ENCODE measurements at regions not wholly inside any gene's neighbourhood (a gene's known extent, or its start where the extent isn't known, plus 50 kb on each side); places are given as distances from the start of the nearest gene placed in this dataset.

DNA sequence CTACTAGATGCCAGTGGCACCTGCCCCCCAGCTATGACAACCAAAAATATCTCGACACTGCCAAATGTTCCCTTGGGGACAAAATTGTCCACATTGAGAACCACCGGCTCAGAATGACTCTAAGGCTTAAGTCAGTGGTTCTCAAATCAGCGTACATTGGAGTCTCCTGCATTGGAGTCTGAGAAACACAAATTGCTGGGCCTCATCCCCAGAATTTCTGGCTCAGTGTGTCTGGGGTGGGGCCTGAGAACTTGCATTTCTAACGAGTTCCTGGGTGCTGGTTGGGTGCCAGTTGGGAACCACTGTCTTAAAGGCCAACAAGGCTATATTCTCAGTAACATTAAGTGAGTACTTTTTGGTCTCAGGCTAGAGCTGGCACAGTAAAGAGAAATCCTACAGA, 77.7 kb upstream of the GADD45A start:
- TF ChIP-seq, protein P1, sequence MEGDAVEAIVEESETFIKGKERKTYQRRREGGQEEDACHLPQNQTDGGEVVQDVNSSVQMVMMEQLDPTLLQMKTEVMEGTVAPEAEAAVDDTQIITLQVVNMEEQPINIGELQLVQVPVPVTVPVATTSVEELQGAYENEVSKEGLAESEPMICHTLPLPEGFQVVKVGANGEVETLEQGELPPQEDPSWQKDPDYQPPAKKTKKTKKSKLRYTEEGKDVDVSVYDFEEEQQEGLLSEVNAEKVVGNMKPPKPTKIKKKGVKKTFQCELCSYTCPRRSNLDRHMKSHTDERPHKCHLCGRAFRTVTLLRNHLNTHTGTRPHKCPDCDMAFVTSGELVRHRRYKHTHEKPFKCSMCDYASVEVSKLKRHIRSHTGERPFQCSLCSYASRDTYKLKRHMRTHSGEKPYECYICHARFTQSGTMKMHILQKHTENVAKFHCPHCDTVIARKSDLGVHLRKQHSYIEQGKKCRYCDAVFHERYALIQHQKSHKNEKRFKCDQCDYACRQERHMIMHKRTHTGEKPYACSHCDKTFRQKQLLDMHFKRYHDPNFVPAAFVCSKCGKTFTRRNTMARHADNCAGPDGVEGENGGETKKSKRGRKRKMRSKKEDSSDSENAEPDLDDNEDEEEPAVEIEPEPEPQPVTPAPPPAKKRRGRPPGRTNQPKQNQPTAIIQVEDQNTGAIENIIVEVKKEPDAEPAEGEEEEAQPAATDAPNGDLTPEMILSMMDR (IDR thresholded peaks at IDR 0.05) = no peak
- no peak for TF ChIP-seq ZFX (IDR thresholded peaks at IDR 0.05; ENCODE audit: borderline replicate concordance)
